ENCODE measurements at regions not wholly inside any gene's neighbourhood (a gene's known extent, or its start where the extent isn't known, plus 50 kb on each side); places are given as distances from the start of the nearest gene placed in this dataset.
A peak's percentile ranks its signal among the peaks of the same experiment; 100 is the strongest.

GRCh38 chr1:214792527-214793186 lies 189.7 kb downstream of the CENPF start:
- H3K4me3 Mint-ChIP-seq: no peak overlapping the region
- no peak overlapping the region for H3K27ac Mint-ChIP-seq
- DNase-seq (ENCODE audit: low spot score) (no peak), ATAC-seq (no peak)
- no peaks in the 10 kb centered on the region for H3K9me3 Mint-ChIP-seq
- ChIA-PET CTCF (no interaction called here), POLR2A (no interaction called here)
- H3K4me1 Mint-ChIP-seq: peaks cover 10% of the 10 kb centered on the region
- no peaks in the 10 kb centered on the region for H3K27me3 Mint-ChIP-seq (ENCODE audit: low read depth)
- H3K36me3 Mint-ChIP-seq: no peaks in the 10 kb centered on the region
- TF ChIP-seq ATF3 (CRISPR knock-in tag; conservative IDR thresholded peaks at IDR 0.05) (no peak), JAZF1 (CRISPR knock-in tag; IDR thresholded peaks at IDR 0.05) (no peak)

GRCh38 chr1:214793708-214794107 lies 190.7 kb downstream of the CENPF start:
- H3K4me3 Mint-ChIP-seq: no peak overlapping the region
- H3K36me3 Mint-ChIP-seq: no peaks in the 10 kb centered on the region
- ATAC-seq (no peak), DNase-seq (ENCODE audit: low spot score) (no peak)
- H3K27ac Mint-ChIP-seq: no peak overlapping the region
- ChIA-PET POLR2A (no interaction called here), CTCF (no interaction called here)
- peaks cover 10% of the 10 kb centered on the region for H3K4me1 Mint-ChIP-seq
- TF ChIP-seq TP53 (CRISPR knock-in tag; IDR thresholded peaks at IDR 0.05): no peak
- TF ChIP-seq, protein P1, sequence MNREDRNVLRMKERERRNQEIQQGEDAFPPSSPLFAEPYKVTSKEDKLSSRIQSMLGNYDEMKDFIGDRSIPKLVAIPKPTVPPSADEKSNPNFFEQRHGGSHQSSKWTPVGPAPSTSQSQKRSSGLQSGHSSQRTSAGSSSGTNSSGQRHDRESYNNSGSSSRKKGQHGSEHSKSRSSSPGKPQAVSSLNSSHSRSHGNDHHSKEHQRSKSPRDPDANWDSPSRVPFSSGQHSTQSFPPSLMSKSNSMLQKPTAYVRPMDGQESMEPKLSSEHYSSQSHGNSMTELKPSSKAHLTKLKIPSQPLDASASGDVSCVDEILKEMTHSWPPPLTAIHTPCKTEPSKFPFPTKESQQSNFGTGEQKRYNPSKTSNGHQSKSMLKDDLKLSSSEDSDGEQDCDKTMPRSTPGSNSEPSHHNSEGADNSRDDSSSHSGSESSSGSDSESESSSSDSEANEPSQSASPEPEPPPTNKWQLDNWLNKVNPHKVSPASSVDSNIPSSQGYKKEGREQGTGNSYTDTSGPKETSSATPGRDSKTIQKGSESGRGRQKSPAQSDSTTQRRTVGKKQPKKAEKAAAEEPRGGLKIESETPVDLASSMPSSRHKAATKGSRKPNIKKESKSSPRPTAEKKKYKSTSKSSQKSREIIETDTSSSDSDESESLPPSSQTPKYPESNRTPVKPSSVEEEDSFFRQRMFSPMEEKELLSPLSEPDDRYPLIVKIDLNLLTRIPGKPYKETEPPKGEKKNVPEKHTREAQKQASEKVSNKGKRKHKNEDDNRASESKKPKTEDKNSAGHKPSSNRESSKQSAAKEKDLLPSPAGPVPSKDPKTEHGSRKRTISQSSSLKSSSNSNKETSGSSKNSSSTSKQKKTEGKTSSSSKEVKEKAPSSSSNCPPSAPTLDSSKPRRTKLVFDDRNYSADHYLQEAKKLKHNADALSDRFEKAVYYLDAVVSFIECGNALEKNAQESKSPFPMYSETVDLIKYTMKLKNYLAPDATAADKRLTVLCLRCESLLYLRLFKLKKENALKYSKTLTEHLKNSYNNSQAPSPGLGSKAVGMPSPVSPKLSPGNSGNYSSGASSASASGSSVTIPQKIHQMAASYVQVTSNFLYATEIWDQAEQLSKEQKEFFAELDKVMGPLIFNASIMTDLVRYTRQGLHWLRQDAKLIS (CRISPR knock-in tag; IDR thresholded peaks at IDR 0.05; ENCODE audit: borderline replicate concordance): no peak
- no peak for TF ChIP-seq NFE2L1 (CRISPR knock-in tag; IDR thresholded peaks at IDR 0.05)
- H3K9me3 Mint-ChIP-seq: no peaks in the 10 kb centered on the region
- no peaks in the 10 kb centered on the region for H3K27me3 Mint-ChIP-seq (ENCODE audit: low read depth)

DNA sequence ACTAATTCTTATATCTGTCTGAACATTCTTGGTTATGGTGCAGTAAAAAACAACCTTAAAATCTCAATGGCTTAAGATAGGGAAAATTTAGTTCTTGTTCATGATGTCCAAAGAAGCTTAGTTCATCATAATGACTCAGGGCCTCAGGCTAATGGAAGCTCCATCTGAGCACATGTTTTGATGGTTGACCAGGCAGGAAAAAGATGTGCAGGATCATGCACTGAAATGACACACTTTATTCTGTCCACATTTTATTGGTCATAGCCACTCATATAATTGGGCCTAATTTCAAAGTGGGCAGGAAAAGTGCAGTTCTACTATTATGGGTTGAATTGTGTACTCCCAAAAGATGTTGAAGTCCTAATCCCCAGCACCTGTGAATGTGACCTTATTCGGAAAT lies 198.2 kb downstream of the CENPF start:
- no peak for ATAC-seq
- CTCF ChIA-PET: no interaction called here
- peaks cover 8% of the 10 kb centered on the region for H3K9me3 Mint-ChIP-seq
- TF ChIP-seq ZNF281 (CRISPR knock-in tag; IDR thresholded peaks at IDR 0.05) (no peak), ZNF138 (CRISPR knock-in tag; conservative IDR thresholded peaks at IDR 0.05) (no peak), GRHL2 (CRISPR knock-in tag; IDR thresholded peaks at IDR 0.05; ENCODE audit: insufficient replicate concordance, severe bottlenecking) (no peak), ZNF219 (CRISPR knock-in tag; IDR thresholded peaks at IDR 0.05; ENCODE audit: borderline replicate concordance) (no peak)
- H3K27me3 Mint-ChIP-seq (ENCODE audit: low read depth): no peaks in the 10 kb centered on the region
- no peak for DNase-seq (ENCODE audit: low spot score)
- H3K4me3 Mint-ChIP-seq: no peak overlapping the region
- no peaks in the 10 kb centered on the region for H3K36me3 Mint-ChIP-seq
- H3K4me1 Mint-ChIP-seq: no peaks in the 10 kb centered on the region
- no peak overlapping the region for H3K27ac Mint-ChIP-seq
- POLR2A ChIA-PET: no interaction called here

DNA sequence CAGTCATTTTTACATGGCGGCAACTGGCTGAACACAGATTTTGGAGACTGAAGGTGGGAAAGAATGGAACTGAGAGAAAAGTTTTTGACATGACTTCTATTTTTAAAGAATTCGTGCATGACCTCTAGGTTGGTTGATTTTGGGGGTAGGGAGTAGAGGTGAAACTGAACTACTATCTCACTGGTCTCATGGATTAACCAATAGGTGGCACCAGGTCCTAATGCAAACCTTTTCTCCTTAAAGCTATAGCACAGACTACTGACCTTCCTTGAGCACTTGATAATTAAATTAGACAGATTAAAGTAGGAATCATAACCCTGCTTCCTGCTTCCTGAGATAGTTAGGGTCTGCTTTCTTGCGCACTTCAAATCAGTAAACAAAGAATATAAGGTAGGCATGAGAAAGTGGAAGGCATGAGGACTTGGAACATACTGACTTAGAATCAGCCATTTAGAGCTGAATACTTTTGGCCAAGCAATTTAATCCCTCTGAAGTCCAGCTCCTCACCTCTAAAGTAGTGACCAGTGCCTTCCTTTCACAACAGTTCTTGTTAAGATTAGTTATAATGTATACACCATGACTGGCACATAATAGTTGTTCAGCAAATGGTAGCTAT lies 206.0 kb downstream of the CENPF start:
- H3K4me3 Mint-ChIP-seq: no peak overlapping the region
- peaks cover 4% of the 10 kb centered on the region; the same call in 1 of the 2 replicates for H3K36me3 Mint-ChIP-seq
- no peak overlapping the region for H3K27ac Mint-ChIP-seq
- H3K27me3 Mint-ChIP-seq (ENCODE audit: low read depth): no peaks in the 10 kb centered on the region; the same call in 1 of the 2 replicates
- CTCF ChIA-PET: interaction anchor here (0.6 to 1.4 kb wide), 15 partner anchors 9 to 718 kb away, joined by 3 to 15 read pairs (median 3); no protein-coding TSS in a partner anchor
- H3K4me1 Mint-ChIP-seq: no peaks in the 10 kb centered on the region
- peaks cover 24% of the 10 kb centered on the region for H3K9me3 Mint-ChIP-seq
- DNase-seq (ENCODE audit: low spot score): no peak
- ATAC-seq: peak; percentile 99
- POLR2A ChIA-PET: no interaction called here
- no peak for TF ChIP-seq ZNF219 (CRISPR knock-in tag; IDR thresholded peaks at IDR 0.05; ENCODE audit: borderline replicate concordance)
- TF ChIP-seq ATF2 (CRISPR knock-in tag; IDR thresholded peaks at IDR 0.05; ENCODE audit: borderline replicate concordance, low read depth): no peak
- no peak for TF ChIP-seq ZNF121 (CRISPR knock-in tag; IDR thresholded peaks at IDR 0.05)
- TF ChIP-seq KAT7 (CRISPR knock-in tag; IDR thresholded peaks at IDR 0.05; ENCODE audit: borderline replicate concordance): no peak
- TF ChIP-seq, protein P2, sequence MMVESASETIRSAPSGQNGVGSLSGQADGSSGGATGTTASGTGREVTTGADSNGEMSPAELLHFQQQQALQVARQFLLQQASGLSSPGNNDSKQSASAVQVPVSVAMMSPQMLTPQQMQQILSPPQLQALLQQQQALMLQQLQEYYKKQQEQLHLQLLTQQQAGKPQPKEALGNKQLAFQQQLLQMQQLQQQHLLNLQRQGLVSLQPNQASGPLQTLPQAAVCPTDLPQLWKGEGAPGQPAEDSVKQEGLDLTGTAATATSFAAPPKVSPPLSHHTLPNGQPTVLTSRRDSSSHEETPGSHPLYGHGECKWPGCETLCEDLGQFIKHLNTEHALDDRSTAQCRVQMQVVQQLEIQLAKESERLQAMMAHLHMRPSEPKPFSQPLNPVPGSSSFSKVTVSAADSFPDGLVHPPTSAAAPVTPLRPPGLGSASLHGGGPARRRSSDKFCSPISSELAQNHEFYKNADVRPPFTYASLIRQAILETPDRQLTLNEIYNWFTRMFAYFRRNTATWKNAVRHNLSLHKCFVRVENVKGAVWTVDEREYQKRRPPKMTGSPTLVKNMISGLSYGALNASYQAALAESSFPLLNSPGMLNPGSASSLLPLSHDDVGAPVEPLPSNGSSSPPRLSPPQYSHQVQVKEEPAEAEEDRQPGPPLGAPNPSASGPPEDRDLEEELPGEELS (CRISPR knock-in tag; IDR thresholded peaks at IDR 0.05): no peak
- no peak for TF ChIP-seq FOXP1 (CRISPR knock-in tag; IDR thresholded peaks at IDR 0.05; ENCODE audit: borderline replicate concordance)
- TF ChIP-seq, protein P3, sequence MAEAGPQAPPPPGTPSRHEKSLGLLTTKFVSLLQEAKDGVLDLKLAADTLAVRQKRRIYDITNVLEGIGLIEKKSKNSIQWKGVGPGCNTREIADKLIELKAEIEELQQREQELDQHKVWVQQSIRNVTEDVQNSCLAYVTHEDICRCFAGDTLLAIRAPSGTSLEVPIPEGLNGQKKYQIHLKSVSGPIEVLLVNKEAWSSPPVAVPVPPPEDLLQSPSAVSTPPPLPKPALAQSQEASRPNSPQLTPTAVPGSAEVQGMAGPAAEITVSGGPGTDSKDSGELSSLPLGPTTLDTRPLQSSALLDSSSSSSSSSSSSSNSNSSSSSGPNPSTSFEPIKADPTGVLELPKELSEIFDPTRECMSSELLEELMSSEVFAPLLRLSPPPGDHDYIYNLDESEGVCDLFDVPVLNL (CRISPR knock-in tag; IDR thresholded peaks at IDR 0.05; ENCODE audit: borderline replicate concordance, low read depth): no peak

All from WTC11 (cell line).